Right cardiac atrium (tissue), 5 donors: ENCODE measurements at regions not wholly inside any gene's neighbourhood (a gene's known extent, or its start where the extent isn't known, plus 50 kb on each side); places are given as distances from the start of the nearest gene placed in this dataset.

ENCODE experiments used
- ATAC-seq, 2 donors: fragments of 200-7000 bp; cut with Tn5 transposase; one replicate each; pipeline versions ENCODE4 v1.8.0 to v1.9.1; 2020; ENCODE audit warnings: moderate library complexity in 2 of 2, mild to moderate bottlenecking in 1 of 2
- DNase-seq, 3 donors: peaks; one replicate each; pipeline ENCODE4 v3.0.0-alpha.2; 2020
- H3K27ac ChIP-seq: one replicate; pipeline ENCODE4 v1.5.1; 2013; ENCODE audit warnings: mild to moderate bottlenecking, low read length, control low read depth, moderate library complexity
- H3K27me3 ChIP-seq: one replicate; pipeline ENCODE4 v1.6.1; 2013; ENCODE audit not compliant: control insufficient read depth, insufficient read depth
- H3K4me1 ChIP-seq: one replicate; pipeline ENCODE4 v1.6.1; 2013; ENCODE audit warnings: low read length; ENCODE audit not compliant: control insufficient read depth, insufficient read depth
- H3K4me3 ChIP-seq: one replicate; pipeline ENCODE4 v1.5.1; 2013; ENCODE audit warnings: low read length, control low read depth
- H3K9me3 ChIP-seq: one replicate; pipeline ENCODE4 v1.6.1; 2013; ENCODE audit warnings: low read length; ENCODE audit not compliant: control insufficient read depth
- WGBS: extraction: QIAGEN DNeasy Blood & Tissue Kit; methylation state at CpG from one replicate; pipeline ENCODE4 v1.1.7; 2013; 5-methylcytosine and 5-hydroxymethylcytosine counted together
- intact Hi-C, 4 donors: fragments of 100-400 bp; cut with DNase I; formaldehyde crosslinking; loops; one replicate each; pipeline versions ENCODE4 v1.11.0 to v1.14.0; 2022 to 2023
- donor health status: healthy with polysubstance abuse.
- donor health status: DM: no; HTN: yes; CAD: no.
- donor health status: DM: no; HTN: no; CAD: no.
- donor health status: DM: no; HTN: yes; CAD: no; lungs with severe emphysema.
- donor health status: DM: yes; HTN: yes; CAD: no.

- intact Hi-C loops: no loop called here
- no peak overlapping the region for H3K27ac ChIP-seq
- no peaks in the 10 kb centered on the region for H3K27me3 ChIP-seq
- DNase-seq: no peak
- no peak for ATAC-seq
- no peak overlapping the region for H3K4me3 ChIP-seq
- H3K9me3 ChIP-seq: no peaks in the 10 kb centered on the region
- WGBS: 89% methylated on average over 4 of the region's 4 CpGs
- H3K4me1 ChIP-seq: no peaks in the 10 kb centered on the region
Measured at GRCh38 chr13:109622006-109622405, 164.4 kb downstream of the IRS2 start.

- no peaks in the 10 kb centered on the region for H3K27me3 ChIP-seq
- H3K4me1 ChIP-seq: no peaks in the 10 kb centered on the region
- H3K27ac ChIP-seq: no peak overlapping the region
- intact Hi-C loops: loop anchor here in 1 of 4 donors (10.0 kb wide), 1 partner anchor 169 kb away; the partner anchor contains the start of gene IRS2
- no peaks in the 10 kb centered on the region for H3K9me3 ChIP-seq
- no peak overlapping the region for H3K4me3 ChIP-seq
- no peak for DNase-seq
- ATAC-seq: no peak
- 76% methylated on average over 8 of the region's 8 CpGs for WGBS
Measured at GRCh38 chr13:109615721-109616420, 170.5 kb downstream of the IRS2 start.

- H3K27me3 ChIP-seq: no peaks in the 10 kb centered on the region
- no peak overlapping the region for H3K4me3 ChIP-seq
- ATAC-seq (no peak), DNase-seq (no peak)
- 86% methylated on average over 3 of the region's 3 CpGs for WGBS
- no peaks in the 10 kb centered on the region for H3K4me1 ChIP-seq
- H3K9me3 ChIP-seq: no peaks in the 10 kb centered on the region
- intact Hi-C loops: loop anchor here in 1 of 4 donors (10.0 kb wide), 1 partner anchor 173 kb away; the partner anchor contains the start of gene IRS2
- H3K27ac ChIP-seq: no peak overlapping the region
Measured at GRCh38 chr13:109611912-109612691, 174.3 kb downstream of the IRS2 start.

- intact Hi-C loops: loop anchor here in 1 of 4 donors (10.0 kb wide), 1 partner anchor 174 kb away; the partner anchor contains the start of gene IRS2
- Histone ChIP-seq H3K27ac (no peak overlapping the region), H3K4me1 (no peaks in the 10 kb centered on the region), H3K9me3 (no peaks in the 10 kb centered on the region), H3K4me3 (no peak overlapping the region), H3K27me3 (no peaks in the 10 kb centered on the region)
- 63% methylated on average over 4 of the region's 4 CpGs for WGBS
- DNase-seq: peak; percentile 22 to 71 (median 70)
- peak; percentile 69 to 71 for ATAC-seq
Measured at GRCh38 chr13:109610517-109610916, 175.9 kb downstream of the IRS2 start.

GRCh38 chr13:109608503-109608902 is 177.9 kb downstream of the IRS2 start:
- DNase-seq (no peak), ATAC-seq (no peak)
- no peaks in the 10 kb centered on the region for H3K9me3 ChIP-seq
- no peaks in the 10 kb centered on the region for H3K4me1 ChIP-seq
- H3K27me3 ChIP-seq: no peaks in the 10 kb centered on the region
- WGBS: 92% methylated on average over 3 of the region's 3 CpGs
- intact Hi-C loops: no loop called here
- H3K4me3 ChIP-seq: no peak overlapping the region
- H3K27ac ChIP-seq: no peak overlapping the region

GRCh38 chr13:109608059-109608458 is 178.3 kb downstream of the IRS2 start:
- ATAC-seq: no peak
- no peak overlapping the region for H3K4me3 ChIP-seq

GRCh38 chr13:109606520-109606919 is 179.9 kb downstream of the IRS2 start:
- WGBS: 13% methylated on average over 2 of the region's 2 CpGs
- Histone ChIP-seq H3K4me3 (no peak overlapping the region), H3K27me3 (no peaks in the 10 kb centered on the region), H3K4me1 (no peaks in the 10 kb centered on the region), H3K27ac (no peak overlapping the region), H3K9me3 (no peaks in the 10 kb centered on the region)
- DNase-seq (no peak), ATAC-seq (no peak)
- intact Hi-C loops: no loop called here

More at GRCh38 chr13:109608059-109608458, 178.3 kb downstream of the IRS2 start:
- no peak for DNase-seq
- whole genome bisulfite sequencing: 92% methylated on average over 3 of the region's 3 CpGs
- H3K4me1 ChIP-seq: no peaks in the 10 kb centered on the region
- no peak overlapping the region for H3K27ac ChIP-seq
- H3K27me3 ChIP-seq: no peaks in the 10 kb centered on the region
- intact Hi-C loops: no loop called here
- no peaks in the 10 kb centered on the region for H3K9me3 ChIP-seq

GRCh38 chr13:109605846-109606245 is 180.5 kb downstream of the IRS2 start:
- DNase-seq: no peak
- Histone ChIP-seq H3K4me3 (no peak overlapping the region), H3K4me1 (no peaks in the 10 kb centered on the region), H3K9me3 (no peaks in the 10 kb centered on the region), H3K27ac (no peak overlapping the region), H3K27me3 (no peaks in the 10 kb centered on the region)
- ATAC-seq: no peak
- intact Hi-C loops: no loop called here

- Histone ChIP-seq H3K4me1 (no peaks in the 10 kb centered on the region), H3K9me3 (no peaks in the 10 kb centered on the region), H3K4me3 (no peak overlapping the region), H3K27ac (no peak overlapping the region), H3K27me3 (no peaks in the 10 kb centered on the region)
- intact Hi-C loops: no loop called here
- ATAC-seq (no peak), DNase-seq (no peak)
- WGBS: 93% methylated on average over 4 of the region's 4 CpGs
Measured at GRCh38 chr13:109604894-109605293, 181.5 kb downstream of the IRS2 start.

GRCh38 chr13:109602356-109602755 is 184.0 kb downstream of the IRS2 start:
- Histone ChIP-seq H3K27me3 (no peaks in the 10 kb centered on the region), H3K9me3 (no peaks in the 10 kb centered on the region), H3K4me1 (no peaks in the 10 kb centered on the region), H3K4me3 (no peak overlapping the region), H3K27ac (no peak overlapping the region)
- ATAC-seq (no peak), DNase-seq (no peak)
- WGBS: 89% methylated on average over 5 of the region's 5 CpGs
- intact Hi-C loops: no loop called here

GRCh38 chr13:109599901-109600657 is 186.3 kb downstream of the IRS2 start:
- Histone ChIP-seq H3K27me3 (no peaks in the 10 kb centered on the region), H3K27ac (no peak overlapping the region), H3K4me1 (no peaks in the 10 kb centered on the region), H3K4me3 (no peak overlapping the region), H3K9me3 (no peaks in the 10 kb centered on the region)
- no peak for ATAC-seq
- no peak for DNase-seq
- WGBS: 81% methylated on average over 11 of the region's 11 CpGs
- intact Hi-C loops: no loop called here
